SJSA1 (cell line): ENCODE measurements at regions not wholly inside any gene's neighbourhood (a gene's known extent, or its start where the extent isn't known, plus 50 kb on each side); places are given as distances from the start of the nearest gene placed in this dataset.

Source experiments
- DNase-seq, 2 experiments: peaks; one replicate each; pipeline ENCODE4 v3.0.0-alpha.2; 2015 to 2020; ENCODE audit warnings: low spot score in 2 of 2, low read depth in 1 of 2
- H3K27ac ChIP-seq: fragments of 250-450 bp; sonication (Bioruptor Pico); 2 replicates; pipeline ENCODE4 v1.5.1; 2020; ENCODE audit warnings: mild to moderate bottlenecking, moderate library complexity
- H3K27me3 ChIP-seq: fragments of 250-450 bp; sonication (Bioruptor Pico); replicated peaks from 2 replicates; pipeline ENCODE4 v1.5.1; 2020; ENCODE audit warnings: mild to moderate bottlenecking, moderate library complexity
- H3K36me3 ChIP-seq: fragments of 250-450 bp; sonication (Bioruptor Pico); 2 replicates; pipeline ENCODE4 v1.5.1; 2020; ENCODE audit warnings: mild to moderate bottlenecking
- H3K4me1 ChIP-seq: fragments of 250-450 bp; sonication (Bioruptor Pico); replicated peaks from 2 replicates; pipeline ENCODE4 v1.6.1; 2021; ENCODE audit warnings: mild to moderate bottlenecking
- H3K4me3 ChIP-seq: fragments of 250-450 bp; sonication (Bioruptor Pico); 2 replicates; pipeline ENCODE4 v1.5.1; 2020; ENCODE audit warnings: mild to moderate bottlenecking
- H3K9me3 ChIP-seq: fragments of 250-450 bp; sonication (Bioruptor Pico); replicated peaks from 2 replicates; pipeline ENCODE4 v1.5.1; 2020; ENCODE audit warnings: mild to moderate bottlenecking

GRCh38 chr6:74853991-74854390, 351.9 kb downstream of the COL12A1 start:
- no peak for DNase-seq
- Histone ChIP-seq H3K36me3 (no peaks in the 10 kb centered on the region), H3K4me3 (no peak overlapping the region), H3K4me1 (no peaks in the 10 kb centered on the region; the same call in 1 of the 2 replicates), H3K9me3 (no peaks in the 10 kb centered on the region), H3K27ac (no peak overlapping the region), H3K27me3 (no peaks in the 10 kb centered on the region)

GRCh38 chr6:74851596-74851995, 354.3 kb downstream of the COL12A1 start:
- Histone ChIP-seq H3K9me3 (no peaks in the 10 kb centered on the region), H3K4me1 (no peaks in the 10 kb centered on the region; the same call in 1 of the 2 replicates), H3K4me3 (no peak overlapping the region), H3K27ac (no peak overlapping the region), H3K27me3 (no peaks in the 10 kb centered on the region), H3K36me3 (no peaks in the 10 kb centered on the region)
- DNase-seq: peak in 1 of 2 experiments; percentile 16

GRCh38 chr6:74840953-74841352, 364.9 kb downstream of the COL12A1 start:
- H3K27me3 ChIP-seq: no peaks in the 10 kb centered on the region
- no peak overlapping the region for H3K4me3 ChIP-seq
- H3K9me3 ChIP-seq: no peaks in the 10 kb centered on the region
- no peaks in the 10 kb centered on the region for H3K4me1 ChIP-seq
- H3K36me3 ChIP-seq: no peaks in the 10 kb centered on the region
- DNase-seq: no peak
- no peak overlapping the region for H3K27ac ChIP-seq

- DNase-seq: no peak
Observed at GRCh38 chr6:74834967-74835366, 370.9 kb downstream of the COL12A1 start.

GRCh38 chr6:74826263-74826662, 379.6 kb downstream of the COL12A1 start:
- H3K27ac ChIP-seq: no peak overlapping the region
- no peaks in the 10 kb centered on the region for H3K27me3 ChIP-seq
- no peaks in the 10 kb centered on the region for H3K9me3 ChIP-seq
- no peaks in the 10 kb centered on the region for H3K36me3 ChIP-seq
- DNase-seq: no peak
- no peaks in the 10 kb centered on the region for H3K4me1 ChIP-seq
- H3K4me3 ChIP-seq: no peak overlapping the region

More at GRCh38 chr6:74834967-74835366, 370.9 kb downstream of the COL12A1 start:
- Histone ChIP-seq H3K27ac (no peak overlapping the region), H3K4me3 (no peak overlapping the region), H3K9me3 (no peaks in the 10 kb centered on the region), H3K36me3 (no peaks in the 10 kb centered on the region), H3K4me1 (no peaks in the 10 kb centered on the region), H3K27me3 (no peaks in the 10 kb centered on the region)

GRCh38 chr6:74814440-74814839, 391.4 kb downstream of the COL12A1 start:
- H3K9me3 ChIP-seq: no peaks in the 10 kb centered on the region
- H3K4me3 ChIP-seq: no peak overlapping the region
- no peaks in the 10 kb centered on the region for H3K27me3 ChIP-seq
- no peak overlapping the region for H3K27ac ChIP-seq
- DNase-seq: no peak
- H3K36me3 ChIP-seq: no peaks in the 10 kb centered on the region
- H3K4me1 ChIP-seq: no peaks in the 10 kb centered on the region

DNA sequence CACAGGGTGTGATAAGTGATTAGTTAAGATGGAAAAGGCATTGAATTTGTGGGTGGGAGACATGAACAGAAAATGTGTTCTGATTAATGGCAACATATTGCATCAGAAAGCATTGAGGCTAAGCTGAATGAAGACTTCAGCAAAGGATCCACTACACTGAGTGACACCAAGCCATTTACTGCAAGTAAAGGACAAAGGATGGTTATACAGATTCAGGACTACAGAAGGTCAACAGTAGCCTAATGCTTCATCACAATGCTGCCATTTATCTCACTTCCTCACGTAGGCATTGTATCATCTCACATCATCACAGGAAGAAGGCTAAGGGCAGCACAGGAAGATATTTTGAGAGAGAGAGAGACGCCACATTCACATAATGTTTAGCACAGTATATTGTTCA, 398.2 kb downstream of the COL12A1 start:
- no peaks in the 10 kb centered on the region for H3K36me3 ChIP-seq
- H3K9me3 ChIP-seq: no peaks in the 10 kb centered on the region
- H3K4me3 ChIP-seq: no peak overlapping the region

DNA sequence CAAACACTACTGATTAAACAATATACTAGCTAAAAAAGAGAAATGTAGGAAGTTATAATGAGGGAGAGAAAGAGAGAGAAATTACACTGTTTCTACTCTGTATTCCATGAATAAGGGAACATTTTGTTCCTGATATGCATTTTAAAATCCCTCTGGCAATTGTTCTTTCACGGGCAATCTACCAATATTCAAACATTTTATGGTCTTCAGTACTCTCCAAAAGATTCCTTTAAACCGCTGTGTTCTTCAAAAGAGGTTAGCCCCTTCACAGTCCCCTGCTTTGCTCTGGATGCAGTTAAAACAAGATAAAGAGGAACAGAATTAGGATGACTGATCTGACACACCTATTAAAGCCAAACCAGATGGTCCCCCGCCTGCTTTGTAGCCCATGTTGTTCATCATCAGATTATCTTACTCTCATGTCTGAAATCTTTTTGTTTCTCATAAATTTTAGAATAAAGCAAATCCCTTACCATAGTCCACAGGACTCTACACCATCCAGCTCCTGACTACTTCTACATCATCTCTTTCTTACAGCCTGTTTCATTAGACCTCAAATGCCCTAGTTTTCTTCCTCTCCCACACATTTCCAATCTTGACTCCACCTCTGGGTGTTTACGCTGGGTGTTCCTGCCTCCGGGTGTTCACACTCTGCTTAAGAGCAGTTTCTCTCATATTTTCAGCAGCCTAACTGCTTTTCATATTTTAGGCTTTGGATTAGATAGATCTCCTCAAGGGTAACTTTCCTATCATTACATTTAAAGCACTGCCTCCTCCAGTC, 399.7 kb downstream of the COL12A1 start:
- H3K27ac ChIP-seq: no peak overlapping the region
- H3K4me3 ChIP-seq: no peak overlapping the region
- no peaks in the 10 kb centered on the region for H3K27me3 ChIP-seq
- no peaks in the 10 kb centered on the region for H3K4me1 ChIP-seq
- H3K36me3 ChIP-seq: no peaks in the 10 kb centered on the region
- H3K9me3 ChIP-seq: no peaks in the 10 kb centered on the region
- no peak for DNase-seq

More for the DNA sequence above, 398.2 kb downstream of the COL12A1 start:
- Histone ChIP-seq H3K27me3 (no peaks in the 10 kb centered on the region), H3K4me1 (no peaks in the 10 kb centered on the region), H3K27ac (no peak overlapping the region)
- DNase-seq: no peak

DNA sequence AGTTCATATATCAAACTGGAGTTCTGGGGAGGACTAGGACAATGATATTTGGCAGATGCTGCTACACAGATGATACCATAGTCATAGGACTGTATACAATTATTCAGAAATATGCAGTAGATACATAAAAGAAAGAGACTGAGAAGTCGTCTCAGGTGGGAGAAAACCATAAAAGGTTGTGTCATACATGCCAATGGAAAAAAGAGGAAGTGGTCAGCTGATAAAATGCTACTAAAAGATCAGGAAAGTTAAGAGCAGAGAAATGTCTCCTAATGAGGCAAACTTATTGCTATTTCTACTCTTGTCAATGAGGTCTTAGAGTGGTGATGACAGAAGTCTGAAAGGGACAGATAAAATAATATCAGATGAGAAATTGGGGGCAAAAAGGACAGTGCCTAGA, 407.6 kb downstream of the COL12A1 start:
- H3K36me3 ChIP-seq: no peaks in the 10 kb centered on the region
- H3K27ac ChIP-seq: no peak overlapping the region
- DNase-seq: no peak
- H3K4me3 ChIP-seq: no peak overlapping the region
- no peaks in the 10 kb centered on the region for H3K4me1 ChIP-seq
- no peaks in the 10 kb centered on the region for H3K27me3 ChIP-seq
- no peaks in the 10 kb centered on the region; the same call in 1 of the 2 replicates for H3K9me3 ChIP-seq

DNA sequence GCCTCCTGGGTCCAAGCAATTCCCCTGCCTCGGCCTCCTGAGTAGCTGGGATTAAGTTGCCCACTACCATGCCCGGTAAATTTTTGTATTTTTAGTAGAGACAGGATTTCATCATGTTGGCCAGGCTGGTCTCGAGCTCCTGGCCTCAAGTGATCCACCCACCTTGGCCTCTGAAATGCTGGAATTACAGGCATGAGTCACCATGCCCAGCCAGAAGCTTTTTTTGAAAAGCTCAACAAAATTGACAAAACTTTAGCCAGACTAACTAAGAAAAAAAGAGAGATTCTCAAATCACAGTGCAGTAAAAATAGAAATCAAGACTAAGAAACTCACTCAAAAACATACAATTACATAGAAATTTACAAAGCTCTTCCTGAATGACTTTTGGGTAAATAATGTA, 420.6 kb downstream of the COL12A1 start:
- no peak for DNase-seq

DNA sequence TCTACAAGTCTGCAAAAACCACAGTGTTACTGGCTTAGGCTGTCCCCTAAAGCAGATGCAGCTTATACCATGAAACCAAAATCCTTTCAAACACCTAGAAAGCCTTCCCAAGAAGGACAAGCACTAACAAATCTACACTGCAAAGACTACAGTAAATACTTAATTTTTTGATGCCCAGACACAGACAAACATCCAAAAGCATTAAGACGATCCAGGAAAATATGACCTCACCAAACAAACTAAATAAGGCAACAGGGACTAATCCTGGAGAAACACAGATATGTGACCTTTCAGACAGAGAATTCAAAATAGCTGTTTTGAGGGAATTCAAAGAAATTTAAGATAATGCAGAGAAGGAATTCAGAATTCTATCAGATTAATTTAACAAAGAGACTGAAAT, 423.5 kb downstream of the COL12A1 start:
- Histone ChIP-seq H3K4me1 (peaks cover 7% of the 10 kb centered on the region), H3K9me3 (no peaks in the 10 kb centered on the region), H3K36me3 (no peaks in the 10 kb centered on the region), H3K27ac (no peak overlapping the region), H3K27me3 (no peaks in the 10 kb centered on the region), H3K4me3 (no peak overlapping the region)
- DNase-seq: peak in 1 of 2 experiments; percentile 20

More for the DNA sequence above, 420.6 kb downstream of the COL12A1 start:
- no peak overlapping the region for H3K4me3 ChIP-seq
- H3K27me3 ChIP-seq: no peaks in the 10 kb centered on the region
- H3K36me3 ChIP-seq: no peaks in the 10 kb centered on the region
- no peak overlapping the region for H3K27ac ChIP-seq
- peaks cover 7% of the 10 kb centered on the region for H3K4me1 ChIP-seq
- no peaks in the 10 kb centered on the region for H3K9me3 ChIP-seq

DNA sequence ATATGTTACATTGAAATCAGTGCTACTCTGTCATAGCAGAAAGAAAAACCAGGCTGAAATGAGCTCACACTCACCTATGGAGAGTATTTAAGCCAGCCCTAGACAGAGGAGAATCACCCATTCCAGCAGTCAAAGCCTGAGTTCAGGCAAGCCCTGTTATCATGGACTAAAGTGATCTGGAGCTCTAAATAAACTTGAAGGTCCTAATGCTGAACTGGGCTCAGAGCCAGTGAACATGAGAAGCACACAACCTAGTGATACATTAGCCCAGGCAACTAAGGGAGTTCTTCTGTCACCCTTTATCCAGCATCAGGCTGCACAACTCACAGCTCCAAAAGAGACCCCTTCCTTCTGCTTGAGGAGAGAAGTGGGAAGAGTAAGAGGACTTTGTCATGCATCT, 425.0 kb downstream of the COL12A1 start:
- Histone ChIP-seq H3K27ac (no peak overlapping the region), H3K4me3 (no peak overlapping the region), H3K27me3 (no peaks in the 10 kb centered on the region), H3K4me1 (peaks cover 7% of the 10 kb centered on the region), H3K9me3 (no peaks in the 10 kb centered on the region), H3K36me3 (no peaks in the 10 kb centered on the region)
- DNase-seq: no peak

GRCh38 chr6:74768738-74769137, 437.1 kb downstream of the COL12A1 start:
- H3K4me3 ChIP-seq: no peak overlapping the region
- no peaks in the 10 kb centered on the region for H3K9me3 ChIP-seq
- no peak overlapping the region for H3K27ac ChIP-seq
- DNase-seq: no peak
- H3K36me3 ChIP-seq: no peaks in the 10 kb centered on the region
- H3K4me1 ChIP-seq: no peaks in the 10 kb centered on the region
- no peaks in the 10 kb centered on the region for H3K27me3 ChIP-seq

- no peak for DNase-seq
- Histone ChIP-seq H3K27ac (no peak overlapping the region), H3K27me3 (no peaks in the 10 kb centered on the region), H3K4me1 (no peaks in the 10 kb centered on the region), H3K36me3 (no peaks in the 10 kb centered on the region), H3K9me3 (no peaks in the 10 kb centered on the region), H3K4me3 (no peak overlapping the region)
Observed at GRCh38 chr6:74768120-74768519, 437.7 kb downstream of the COL12A1 start.

DNA sequence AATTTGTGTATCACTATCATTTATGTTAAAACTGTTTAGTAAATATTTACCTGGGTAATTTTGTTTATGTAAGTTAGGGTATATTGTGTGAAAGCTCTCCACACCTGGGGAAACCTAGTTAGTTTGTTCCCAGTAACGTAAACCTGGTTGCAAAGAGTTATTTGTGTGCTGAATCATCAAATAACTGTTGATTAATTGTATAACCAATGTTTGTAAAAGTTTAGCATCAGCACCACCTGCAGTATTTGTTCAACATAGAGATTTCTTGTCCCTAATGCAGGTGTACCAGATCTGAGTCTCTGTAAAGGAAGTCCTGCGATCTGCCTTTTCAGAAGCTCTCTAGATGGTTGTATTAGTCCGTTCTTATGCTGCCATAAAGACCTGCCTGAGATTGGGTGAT, 440.4 kb downstream of the COL12A1 start:
- no peaks in the 10 kb centered on the region for H3K36me3 ChIP-seq
- no peak overlapping the region for H3K27ac ChIP-seq
- no peak overlapping the region for H3K4me3 ChIP-seq
- H3K27me3 ChIP-seq: no peaks in the 10 kb centered on the region
- no peak for DNase-seq
- H3K4me1 ChIP-seq: no peaks in the 10 kb centered on the region
- no peaks in the 10 kb centered on the region for H3K9me3 ChIP-seq
